Esophagus squamous epithelium (tissue), 5 donors: ENCODE measurements at regions not wholly inside any gene's neighbourhood (a gene's known extent, or its start where the extent isn't known, plus 50 kb on each side); places are given as distances from the start of the nearest gene placed in this dataset.

ENCODE experiments used
- DNase-seq: peaks from one replicate; lab custom pipeline; 2025; lab: John Stamatoyannopoulos, UW
- H3K27ac ChIP-seq, 4 donors: fragments of 200-600 bp; sonication (generic); one replicate each; pipeline ENCODE4 v1.5.1; 2016 to 2019; ENCODE audit warnings: mild to moderate bottlenecking in 1 of 4
- H3K27me3 ChIP-seq, 4 donors: fragments of 200-600 bp; sonication (generic); 1 replicate in 3 of 4; 2 replicates in 1 of 4; pipeline versions ENCODE4 v1.5.1 to v1.6.0; 2017 to 2021; ENCODE audit warnings: antibody characterized with exemption in 1 of 4
- H3K36me3 ChIP-seq, 3 donors: fragments of 200-600 bp; sonication (generic); one replicate each; pipeline ENCODE4 v1.5.1; 2016 to 2019
- H3K4me1 ChIP-seq, 3 donors: fragments of 200-600 bp; sonication (generic); one replicate each; pipeline ENCODE4 v1.5.1; 2017 to 2019
- H3K4me3 ChIP-seq, 4 donors: fragments of 200-600 bp; sonication (generic); 1 replicate in 3 of 4; 2 replicates in 1 of 4; pipeline ENCODE4 v1.5.1; 2016 to 2019; ENCODE audit warnings: mild to moderate bottlenecking in 2 of 4, moderate library complexity in 1 of 4
- H3K9me3 ChIP-seq, 3 donors: fragments of 200-600 bp; sonication (generic); one replicate each; pipeline ENCODE4 v1.5.1; 2016 to 2019
- POLR2A ChIP-seq, 4 donors: fragments of 450-650 bp; IDR thresholded peaks; one replicate each; pipeline ENCODE4 v1.6.1; 2017; ENCODE audit warnings: antibody characterized with exemption in 4 of 4, mild to moderate bottlenecking in 4 of 4, moderate library complexity in 3 of 4
- WGBS, 2 donors: methylation state at CpG; one replicate each; pipeline ENCODE4 v1.1.5; 2018; 5-methylcytosine and 5-hydroxymethylcytosine counted together
- intact Hi-C: fragments of 100-400 bp; cut with DNase I; formaldehyde crosslinking; loops from one replicate; pipeline ENCODE4 v1.15.0; 2022
- TF ChIP-seq, protein P1 (sequence below), 6 experiments: fragments of 450-650 bp in 4 of 6; fragments of 200-600 bp in 2 of 6; sonication (generic) in 2 of 6; IDR thresholded peaks; one replicate each; pipeline ENCODE4 v1.5.1; 2016 to 2019; ENCODE audit warnings: antibody characterized with exemption in 6 of 6, mild to moderate bottlenecking in 4 of 6, moderate library complexity in 4 of 6
- donor health status: DM: yes; HTN: yes; CAD: no.

DNA sequence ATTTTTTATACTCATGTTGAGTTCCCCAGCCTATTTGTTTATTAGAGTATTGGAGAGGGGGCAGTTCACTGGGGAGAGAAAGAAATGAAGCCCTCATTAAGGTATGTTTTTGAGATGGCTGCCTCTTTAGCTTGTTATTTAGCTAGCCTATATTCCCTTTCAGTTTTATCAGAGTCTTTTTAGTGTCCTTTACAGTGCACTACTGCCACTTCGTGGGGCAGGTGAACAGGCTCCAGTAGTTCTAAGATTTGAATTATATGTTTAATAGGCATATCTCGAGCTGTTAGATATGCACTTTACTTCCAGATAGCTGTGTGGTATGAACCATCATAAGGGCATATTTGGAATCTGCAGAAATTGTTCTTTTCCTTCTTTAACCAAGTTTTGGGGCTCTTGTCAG lies 482.2 kb downstream of the KDM5D start:
- H3K27me3 ChIP-seq, result no peaks in the 10 kb centered on the region
- H3K4me3 ChIP-seq, result no peak overlapping the region
- no peak for DNase-seq
- H3K36me3 ChIP-seq, result no peaks in the 10 kb centered on the region
- intact Hi-C loops, result no loop called here
- H3K4me1 ChIP-seq, result no peaks in the 10 kb centered on the region
- H3K27ac ChIP-seq, result no peak overlapping the region
- WGBS, 2 donors, result 69% methylated on average over 2 of the region's 2 CpGs; no CpG with 5 or more reads in 1 of the 2 donors
- H3K9me3 ChIP-seq, result no peaks in the 10 kb centered on the region
- no peak for TF ChIP-seq POLR2A (IDR thresholded peaks at IDR 0.05)
- TF ChIP-seq, protein P1, sequence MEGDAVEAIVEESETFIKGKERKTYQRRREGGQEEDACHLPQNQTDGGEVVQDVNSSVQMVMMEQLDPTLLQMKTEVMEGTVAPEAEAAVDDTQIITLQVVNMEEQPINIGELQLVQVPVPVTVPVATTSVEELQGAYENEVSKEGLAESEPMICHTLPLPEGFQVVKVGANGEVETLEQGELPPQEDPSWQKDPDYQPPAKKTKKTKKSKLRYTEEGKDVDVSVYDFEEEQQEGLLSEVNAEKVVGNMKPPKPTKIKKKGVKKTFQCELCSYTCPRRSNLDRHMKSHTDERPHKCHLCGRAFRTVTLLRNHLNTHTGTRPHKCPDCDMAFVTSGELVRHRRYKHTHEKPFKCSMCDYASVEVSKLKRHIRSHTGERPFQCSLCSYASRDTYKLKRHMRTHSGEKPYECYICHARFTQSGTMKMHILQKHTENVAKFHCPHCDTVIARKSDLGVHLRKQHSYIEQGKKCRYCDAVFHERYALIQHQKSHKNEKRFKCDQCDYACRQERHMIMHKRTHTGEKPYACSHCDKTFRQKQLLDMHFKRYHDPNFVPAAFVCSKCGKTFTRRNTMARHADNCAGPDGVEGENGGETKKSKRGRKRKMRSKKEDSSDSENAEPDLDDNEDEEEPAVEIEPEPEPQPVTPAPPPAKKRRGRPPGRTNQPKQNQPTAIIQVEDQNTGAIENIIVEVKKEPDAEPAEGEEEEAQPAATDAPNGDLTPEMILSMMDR (IDR thresholded peaks at IDR 0.05), result no peak

DNA sequence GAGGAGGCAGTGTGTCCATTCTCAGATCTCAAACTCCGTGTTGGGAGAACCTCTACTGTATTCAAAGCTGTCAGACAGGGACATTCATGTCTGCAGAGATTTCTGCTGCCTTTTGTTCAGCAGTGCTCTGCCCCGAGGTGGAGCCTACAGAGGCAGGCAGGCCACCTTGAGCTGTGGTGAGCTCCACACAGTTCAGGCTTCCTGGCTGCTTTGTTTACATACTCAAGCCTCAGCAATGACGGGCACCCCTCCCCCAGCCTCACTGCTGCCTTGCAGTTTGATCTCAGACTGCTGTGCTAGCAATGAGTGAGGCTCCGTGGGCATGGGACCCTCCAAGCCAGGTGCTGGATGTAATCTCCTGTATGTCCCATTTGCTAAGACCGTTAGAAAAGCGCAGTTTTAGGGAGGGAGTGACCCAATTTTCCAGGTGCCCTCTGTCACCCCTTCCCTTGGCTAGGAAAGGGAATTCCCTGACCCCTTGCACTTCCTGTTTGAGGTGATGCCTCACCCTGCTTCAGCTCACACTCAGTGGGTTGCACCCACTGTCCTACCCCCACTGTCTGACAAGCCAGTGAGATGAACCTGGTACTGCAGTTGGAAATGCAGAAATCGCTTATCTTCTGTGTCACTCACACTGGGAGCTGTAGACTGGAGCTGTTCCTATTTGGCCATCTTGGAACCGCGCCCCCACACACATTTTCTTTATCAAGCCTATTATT lies 458.9 kb upstream of the HSFY2 start:
- 77% methylated on average over 3 of the region's 9 CpGs; no CpG with 5 or more reads in 1 of the 2 donors for WGBS, 2 donors
- Histone ChIP-seq H3K4me1 (no peaks in the 10 kb centered on the region), H3K27ac (no peak overlapping the region), H3K36me3 (no peaks in the 10 kb centered on the region), H3K27me3 (no peaks in the 10 kb centered on the region), H3K4me3 (no peak overlapping the region), H3K9me3 (no peaks in the 10 kb centered on the region)
- intact Hi-C loops, result no loop called here
- TF ChIP-seq POLR2A (IDR thresholded peaks at IDR 0.05), result no peak
- TF ChIP-seq, protein P1 (IDR thresholded peaks at IDR 0.05), result no peak
- no peak for DNase-seq

DNA sequence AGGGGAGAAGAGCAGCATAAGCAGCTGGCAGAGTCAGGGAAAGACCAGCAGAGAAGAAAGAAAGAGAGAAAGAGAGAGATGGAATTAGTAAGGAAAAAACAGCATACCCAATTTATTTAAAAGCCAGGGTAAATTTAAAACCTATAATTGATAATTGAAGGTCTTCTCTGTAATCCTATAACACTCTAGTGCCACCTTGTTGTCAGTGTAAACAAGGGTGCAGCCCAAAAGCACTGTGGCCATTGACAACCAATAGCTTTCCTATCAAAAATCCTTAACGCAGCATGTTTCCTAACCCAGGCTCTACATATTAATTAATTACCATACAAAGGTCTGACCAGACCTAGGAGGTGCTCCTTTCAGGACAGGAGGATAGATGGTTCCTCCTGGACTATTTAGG lies 447.2 kb upstream of the HSFY2 start:
- H3K4me1 ChIP-seq, result no peaks in the 10 kb centered on the region
- H3K36me3 ChIP-seq, result no peaks in the 10 kb centered on the region
- no peak overlapping the region for H3K27ac ChIP-seq
- no peaks in the 10 kb centered on the region for H3K27me3 ChIP-seq
- H3K4me3 ChIP-seq, result no peak overlapping the region
- H3K9me3 ChIP-seq, result no peaks in the 10 kb centered on the region
- TF ChIP-seq, protein P1 (IDR thresholded peaks at IDR 0.05), result no peak
- TF ChIP-seq POLR2A (IDR thresholded peaks at IDR 0.05), result no peak
- no peak for DNase-seq
- WGBS, 2 donors, result 56% methylated on average over 1 of the region's 1 CpG; no CpG with 5 or more reads in 1 of the 2 donors
- intact Hi-C loops, result no loop called here

DNA sequence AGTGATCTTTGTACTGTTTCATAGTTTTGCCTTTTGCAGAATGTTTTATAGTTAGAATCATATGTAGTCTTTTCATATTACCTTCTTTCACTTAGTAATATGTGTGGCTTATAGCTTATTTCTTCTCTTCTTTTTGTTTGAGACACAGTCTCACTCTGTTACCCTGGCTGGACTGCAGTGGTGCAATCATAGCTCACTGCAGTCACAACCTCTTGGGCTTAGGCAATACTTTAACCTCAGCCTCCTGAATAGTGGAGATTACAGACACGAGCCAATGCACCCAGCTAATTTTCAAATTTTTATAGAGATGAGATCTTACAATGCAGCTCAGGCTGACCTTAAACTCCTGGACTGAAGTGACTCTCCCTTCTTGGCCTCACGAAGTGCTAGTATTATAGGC lies 435.4 kb upstream of the HSFY2 start:
- WGBS, 2 donors, result 81% methylated on average over 2 of the region's 2 CpGs; no CpG with 5 or more reads in 1 of the 2 donors
- no peaks in the 10 kb centered on the region for H3K36me3 ChIP-seq
- no peaks in the 10 kb centered on the region for H3K9me3 ChIP-seq

DNA sequence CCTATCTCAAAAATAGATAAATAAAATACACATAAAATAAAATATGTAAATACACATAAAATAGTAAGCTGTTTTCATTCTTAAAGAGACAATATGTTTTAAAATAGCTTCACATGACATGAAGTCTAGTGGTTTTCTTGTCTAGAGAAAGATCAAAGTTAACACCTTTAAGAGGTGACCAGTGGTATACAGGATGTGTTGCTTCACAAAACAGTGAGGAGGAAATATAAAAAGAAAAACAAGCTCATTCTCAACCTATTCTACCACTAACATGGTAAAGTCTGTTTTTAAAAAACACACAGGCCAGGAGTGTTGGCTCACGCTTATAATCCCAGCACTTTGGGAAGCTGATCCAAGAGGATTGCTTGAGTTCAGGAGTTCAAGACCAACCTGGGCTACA lies 433.5 kb upstream of the HSFY2 start:
- TF ChIP-seq, protein P1 (IDR thresholded peaks at IDR 0.05), result no peak
- TF ChIP-seq POLR2A (IDR thresholded peaks at IDR 0.05), result no peak
- WGBS, 2 donors, result 100% methylated on average over 1 of the region's 1 CpG; no CpG with 5 or more reads in 1 of the 2 donors
- H3K27ac ChIP-seq, result no peak overlapping the region
- no peak for DNase-seq
- no peaks in the 10 kb centered on the region for H3K36me3 ChIP-seq
- H3K4me3 ChIP-seq, result no peak overlapping the region
- no peaks in the 10 kb centered on the region for H3K9me3 ChIP-seq
- intact Hi-C loops, result no loop called here
- no peaks in the 10 kb centered on the region for H3K4me1 ChIP-seq
- H3K27me3 ChIP-seq, result no peaks in the 10 kb centered on the region

More for the DNA sequence above, 435.4 kb upstream of the HSFY2 start:
- no peak for TF ChIP-seq POLR2A (IDR thresholded peaks at IDR 0.05)
- TF ChIP-seq, protein P1 (IDR thresholded peaks at IDR 0.05), result no peak
- Histone ChIP-seq H3K27me3 (no peaks in the 10 kb centered on the region), H3K4me1 (no peaks in the 10 kb centered on the region), H3K4me3 (no peak overlapping the region), H3K27ac (no peak overlapping the region)
- intact Hi-C loops, result no loop called here
- no peak for DNase-seq
